ENCODE measurements at regions not wholly inside any gene's neighbourhood (a gene's known extent, or its start where the extent isn't known, plus 50 kb on each side); places are given as distances from the start of the nearest gene placed in this dataset.

DNA sequence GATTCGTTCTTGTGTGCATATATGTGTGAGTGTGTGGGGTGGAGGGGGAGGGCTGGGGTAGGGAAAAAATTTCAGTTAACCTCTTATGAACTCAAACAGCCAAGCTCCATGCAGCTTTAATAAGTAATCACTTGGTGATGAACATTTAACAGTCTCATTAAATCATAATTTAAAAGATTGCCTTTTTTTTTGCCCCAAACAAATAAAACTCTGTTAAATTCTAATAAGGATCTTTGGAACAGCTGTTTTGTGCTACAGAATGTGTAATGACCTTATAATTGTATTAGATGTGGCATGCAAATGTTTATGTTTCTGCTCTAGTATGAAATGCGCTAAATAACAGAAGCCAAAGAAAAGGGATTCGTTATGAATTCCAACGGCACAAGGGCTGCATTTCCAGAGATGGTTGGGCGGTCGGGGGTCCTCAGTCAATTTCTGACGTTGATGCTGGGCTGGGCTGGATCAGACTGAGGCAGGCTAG is 80.0 kb upstream of the RORA start:
- no peak overlapping the region for H3K27ac ChIP-seq
- TF ChIP-seq, protein P1, sequence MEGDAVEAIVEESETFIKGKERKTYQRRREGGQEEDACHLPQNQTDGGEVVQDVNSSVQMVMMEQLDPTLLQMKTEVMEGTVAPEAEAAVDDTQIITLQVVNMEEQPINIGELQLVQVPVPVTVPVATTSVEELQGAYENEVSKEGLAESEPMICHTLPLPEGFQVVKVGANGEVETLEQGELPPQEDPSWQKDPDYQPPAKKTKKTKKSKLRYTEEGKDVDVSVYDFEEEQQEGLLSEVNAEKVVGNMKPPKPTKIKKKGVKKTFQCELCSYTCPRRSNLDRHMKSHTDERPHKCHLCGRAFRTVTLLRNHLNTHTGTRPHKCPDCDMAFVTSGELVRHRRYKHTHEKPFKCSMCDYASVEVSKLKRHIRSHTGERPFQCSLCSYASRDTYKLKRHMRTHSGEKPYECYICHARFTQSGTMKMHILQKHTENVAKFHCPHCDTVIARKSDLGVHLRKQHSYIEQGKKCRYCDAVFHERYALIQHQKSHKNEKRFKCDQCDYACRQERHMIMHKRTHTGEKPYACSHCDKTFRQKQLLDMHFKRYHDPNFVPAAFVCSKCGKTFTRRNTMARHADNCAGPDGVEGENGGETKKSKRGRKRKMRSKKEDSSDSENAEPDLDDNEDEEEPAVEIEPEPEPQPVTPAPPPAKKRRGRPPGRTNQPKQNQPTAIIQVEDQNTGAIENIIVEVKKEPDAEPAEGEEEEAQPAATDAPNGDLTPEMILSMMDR (conservative IDR thresholded peaks at IDR 0.05) = no peak

DNA sequence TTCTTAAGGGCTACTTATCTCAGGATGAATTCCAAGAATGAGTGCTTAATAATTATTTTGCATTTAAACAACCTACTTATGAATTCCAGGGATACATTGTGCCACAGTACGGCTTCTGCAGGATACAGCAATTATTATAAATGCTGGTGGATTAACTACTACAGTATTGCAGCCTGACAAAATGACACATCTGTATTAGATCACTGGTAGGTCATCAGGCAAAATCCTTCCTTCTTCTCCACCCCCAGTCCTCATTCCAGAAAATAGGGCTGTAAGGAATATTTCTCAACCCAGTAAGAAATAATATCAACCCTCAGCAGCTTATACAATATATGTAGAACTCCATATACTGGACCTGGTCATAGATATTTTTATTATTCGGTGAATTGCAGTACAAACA is 79.3 kb upstream of the RORA start:
- H3K27ac ChIP-seq = no peak overlapping the region
- TF ChIP-seq, protein P1 (conservative IDR thresholded peaks at IDR 0.05) = no peak

DNA sequence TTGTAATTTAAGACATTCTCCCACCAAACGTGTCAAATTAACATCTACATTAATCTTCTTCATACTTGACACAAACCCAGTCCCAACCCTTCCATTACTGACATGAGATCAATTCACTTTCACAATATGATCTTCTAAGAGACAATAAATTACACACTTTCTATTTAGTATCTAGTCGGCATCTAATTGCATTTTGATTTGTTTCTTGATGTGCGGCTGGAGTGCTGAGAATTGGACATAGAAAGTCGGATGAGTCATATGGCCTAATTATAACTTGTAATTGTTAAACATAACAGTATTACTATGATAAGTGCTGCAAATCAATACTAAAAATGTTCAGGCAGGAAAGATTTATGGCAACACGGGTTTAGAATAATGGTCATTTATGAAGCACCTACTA is 78.4 kb upstream of the RORA start:
- H3K27ac ChIP-seq = no peak overlapping the region
- TF ChIP-seq, protein P1 (conservative IDR thresholded peaks at IDR 0.05) = no peak

DNA sequence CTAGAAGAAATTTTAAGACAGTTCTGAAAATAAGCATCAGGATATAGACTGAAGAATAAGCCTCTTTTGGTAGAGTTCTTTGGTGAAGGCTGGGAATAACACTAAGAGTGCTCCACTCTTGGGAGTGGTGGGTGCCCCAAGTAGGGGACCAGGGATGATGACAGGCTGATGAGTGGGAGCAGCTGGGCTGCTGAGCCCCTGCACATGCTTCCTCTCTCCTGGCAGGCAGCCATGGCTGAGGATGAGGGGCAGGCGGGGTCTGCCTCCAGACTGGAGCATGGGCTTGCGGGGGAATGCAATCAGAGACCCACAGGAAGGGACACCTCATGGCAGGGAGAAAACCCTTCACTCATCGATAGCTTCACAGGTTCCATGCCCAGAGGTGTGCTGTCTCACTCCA is 72.6 kb upstream of the RORA start:
- TF ChIP-seq, protein P1 (conservative IDR thresholded peaks at IDR 0.05) = no peak

DNA sequence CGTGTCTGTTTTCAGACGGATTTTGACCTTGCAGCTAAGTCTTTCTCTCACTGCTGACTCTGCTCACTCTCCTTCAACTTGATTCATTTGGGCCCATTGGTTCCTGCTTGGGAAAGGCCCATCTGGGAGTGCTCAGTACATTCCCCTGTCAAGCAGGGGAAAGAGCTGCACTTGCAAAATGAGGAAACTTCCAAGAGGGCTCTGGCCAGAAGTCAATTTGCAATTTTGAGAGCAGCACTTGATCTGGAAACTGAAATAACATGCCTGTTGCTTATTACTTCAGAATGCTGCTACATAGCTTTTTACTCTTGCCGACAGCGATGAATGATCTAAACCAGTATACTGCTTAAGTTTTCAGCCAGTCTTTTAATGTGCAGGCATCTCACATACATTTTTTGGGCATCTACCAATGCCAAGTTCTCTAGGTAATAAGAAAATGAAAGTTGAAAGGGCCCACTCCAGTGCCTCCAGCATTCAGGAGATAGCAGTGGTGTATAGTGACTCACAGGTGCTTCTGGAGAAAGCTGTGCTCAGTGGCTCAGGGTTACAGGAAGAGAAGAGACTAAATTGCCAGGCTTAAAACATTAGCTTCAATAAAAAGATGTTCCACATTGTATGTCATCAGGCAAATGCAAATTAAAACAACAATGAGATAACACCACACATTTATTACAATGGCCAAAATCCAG is 70.1 kb upstream of the RORA start:
- no peak overlapping the region for H3K27ac ChIP-seq
- TF ChIP-seq, protein P1 (conservative IDR thresholded peaks at IDR 0.05) = no peak

More for the DNA sequence above, 72.6 kb upstream of the RORA start:
- H3K27ac ChIP-seq = no peak overlapping the region

DNA sequence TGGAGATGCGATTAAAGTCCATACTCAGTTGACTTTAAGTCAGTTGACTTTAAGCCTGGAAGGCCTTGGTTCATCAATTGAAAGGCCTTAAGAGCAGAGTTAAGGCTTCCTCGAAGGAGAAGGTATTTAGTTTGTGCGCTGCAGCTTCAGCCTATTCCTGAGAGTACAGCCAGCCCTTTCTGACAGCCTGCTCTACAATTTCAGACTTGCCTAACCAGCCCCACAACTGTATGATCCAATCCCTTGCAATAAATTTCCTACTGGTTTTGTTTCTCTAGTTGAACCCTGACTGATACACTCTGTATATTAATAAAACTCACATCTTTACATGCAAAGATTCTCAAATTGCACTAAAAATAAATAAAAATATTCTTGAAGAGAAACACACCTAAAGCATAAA is 66.1 kb upstream of the RORA start:
- H3K27ac ChIP-seq = peak overlapping the region; percentile 55
- TF ChIP-seq, protein P1 (conservative IDR thresholded peaks at IDR 0.05) = no peak

DNA sequence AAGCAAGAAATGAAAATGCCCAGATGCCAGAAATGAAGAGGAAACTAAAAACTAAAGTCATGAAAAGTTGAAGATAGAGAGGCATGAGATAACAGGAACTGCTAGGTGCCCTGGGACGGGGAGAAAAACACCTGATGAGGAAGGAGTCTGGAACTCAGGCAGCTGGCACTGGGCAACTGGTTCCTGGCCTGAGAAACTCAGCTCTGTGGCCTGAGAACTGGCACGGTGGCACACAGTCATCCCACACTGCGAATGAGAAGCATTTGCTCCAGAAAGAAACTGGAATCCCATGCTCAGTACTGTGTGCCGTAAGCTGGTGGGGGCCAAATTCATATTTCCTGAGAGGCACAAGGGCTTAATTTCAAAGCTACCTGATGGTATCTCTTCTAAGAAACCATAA is 53.6 kb upstream of the RORA start:
- TF ChIP-seq, protein P1 (conservative IDR thresholded peaks at IDR 0.05) = no peak
- no peak overlapping the region for H3K27ac ChIP-seq
